HG02610 (cell line): ENCODE measurements at regions not wholly inside any gene's neighbourhood (a gene's known extent, or its start where the extent isn't known, plus 50 kb on each side); places are given as distances from the start of the nearest gene placed in this dataset.
"Not testable (repeated sequence)": the region's sequence is repeated elsewhere in the genome, so short reads cannot be mapped to it uniquely, and the experiment has no call there.

Experiments used
- ATAC-seq: cut with Tn5 transposase; IDR thresholded peaks from one replicate; pipeline ENCODE4 v1.9.1; 2021; ENCODE audit warnings: mild to moderate bottlenecking, moderate library complexity; ENCODE audit not compliant: unreplicated experiment

DNA sequence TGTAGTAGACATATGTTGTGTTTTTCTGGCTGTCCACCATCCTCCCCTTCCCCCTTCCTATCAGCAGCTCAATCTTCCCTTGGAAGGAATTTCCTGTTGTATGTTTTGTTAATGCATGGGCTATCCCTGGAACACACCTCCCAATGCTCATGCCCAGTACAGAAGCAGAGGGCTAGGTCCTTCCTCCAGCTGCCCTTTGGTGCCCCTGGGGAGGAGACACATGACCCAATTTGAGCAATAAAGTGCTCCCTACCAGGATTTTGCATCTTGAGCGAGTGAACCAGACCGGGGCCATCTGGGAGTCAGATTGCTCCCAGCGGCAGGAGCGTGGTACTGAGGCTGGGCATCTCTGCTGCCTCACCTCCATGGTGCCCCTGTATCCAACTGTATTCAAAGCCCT, 141.5 kb upstream of the MED13 start:
- ATAC-seq: no peak

- ATAC-seq: not testable (repeated sequence)
These were observed 132.1 kb upstream of the MED13 start for GRCh38 chr17:62197156-62197555.

DNA sequence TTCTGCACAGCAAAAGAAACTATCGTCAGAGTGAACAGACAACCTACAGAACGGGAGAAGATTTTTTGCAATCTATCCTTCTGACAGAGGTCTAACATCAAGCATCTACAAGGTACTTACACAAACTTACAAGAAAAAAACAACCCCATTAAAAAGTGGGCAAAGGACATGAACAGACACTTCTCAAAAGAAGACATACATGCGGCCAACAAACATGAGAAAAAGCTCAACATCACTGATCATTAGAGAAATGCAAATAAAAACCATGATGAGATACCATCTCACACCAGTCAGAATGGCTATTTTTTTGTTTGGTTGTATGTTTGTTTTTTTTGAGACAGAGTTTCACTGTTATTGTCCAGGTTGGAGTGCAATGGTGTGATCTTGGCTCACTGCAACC, 131.5 kb upstream of the MED13 start:
- not testable (repeated sequence) for ATAC-seq

DNA sequence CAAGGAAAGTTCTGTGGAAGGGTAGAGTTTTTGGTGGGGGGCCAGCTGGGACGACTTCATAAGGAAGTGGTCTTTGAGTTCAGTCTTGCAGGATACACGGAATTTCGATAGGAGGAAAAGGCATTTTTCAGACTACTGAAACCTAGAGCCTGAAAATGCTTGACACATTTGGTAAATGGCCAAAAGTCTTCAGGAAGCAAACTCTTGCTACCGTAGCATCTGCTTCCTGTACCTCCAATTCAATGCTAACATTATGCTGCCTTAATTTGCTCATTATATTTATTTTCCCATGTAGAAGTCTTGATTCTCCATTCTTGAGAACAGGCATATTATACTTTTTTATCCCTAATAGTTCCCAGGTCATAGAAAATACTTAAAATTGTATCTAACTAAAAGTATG, 129.3 kb upstream of the MED13 start:
- ATAC-seq: no peak

GRCh38 chr17:62193249-62193648, 128.2 kb upstream of the MED13 start:
- no peak for ATAC-seq

DNA sequence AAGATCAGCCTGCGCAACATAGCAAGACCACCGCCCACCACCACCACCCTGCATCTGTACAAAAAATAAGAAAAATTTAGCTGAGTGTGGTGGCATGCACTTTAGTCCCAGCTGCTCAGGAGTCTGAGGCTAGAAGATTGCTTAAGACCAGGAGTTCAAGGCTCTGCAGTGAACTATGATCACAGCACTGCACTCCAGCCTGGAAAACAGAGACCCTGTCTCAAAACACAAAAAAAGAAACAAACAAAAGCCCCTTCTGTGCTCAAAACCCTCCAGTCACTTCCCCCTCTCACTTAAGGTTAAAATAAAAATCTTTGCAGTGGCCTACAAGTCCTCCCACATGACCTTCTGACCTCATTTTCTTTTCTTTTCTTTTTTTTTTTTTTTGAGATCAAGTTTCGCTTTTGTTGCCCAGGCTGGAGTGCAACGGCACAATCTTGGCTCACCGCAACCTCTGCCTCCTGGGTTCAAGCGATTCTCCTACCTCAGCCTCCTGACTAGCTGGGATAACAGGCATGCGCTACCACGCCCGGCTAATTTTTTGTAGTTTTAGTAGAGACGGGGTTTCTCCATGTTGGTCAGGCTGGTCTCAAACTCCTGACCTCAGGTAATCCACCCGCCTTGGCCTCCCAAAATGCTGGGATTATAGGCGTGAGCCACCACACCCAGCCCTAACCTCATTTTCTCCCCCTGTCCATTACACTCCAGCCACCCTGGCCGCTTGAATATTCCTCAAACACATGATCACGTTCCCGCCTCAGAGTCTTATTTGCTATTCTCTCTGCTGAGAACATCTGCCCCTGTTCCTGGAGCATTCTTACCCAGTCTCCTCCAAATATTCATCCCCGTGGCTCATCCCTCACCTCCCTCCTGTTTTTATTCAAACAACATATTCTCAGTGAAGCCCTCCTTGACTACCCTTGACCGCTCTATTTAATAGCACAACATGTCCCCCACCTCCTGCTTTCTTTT, 126.6 kb upstream of the MED13 start:
- ATAC-seq: no peak

- no peak for ATAC-seq
These were observed 124.3 kb upstream of the MED13 start for GRCh38 chr17:62189377-62189776.

DNA sequence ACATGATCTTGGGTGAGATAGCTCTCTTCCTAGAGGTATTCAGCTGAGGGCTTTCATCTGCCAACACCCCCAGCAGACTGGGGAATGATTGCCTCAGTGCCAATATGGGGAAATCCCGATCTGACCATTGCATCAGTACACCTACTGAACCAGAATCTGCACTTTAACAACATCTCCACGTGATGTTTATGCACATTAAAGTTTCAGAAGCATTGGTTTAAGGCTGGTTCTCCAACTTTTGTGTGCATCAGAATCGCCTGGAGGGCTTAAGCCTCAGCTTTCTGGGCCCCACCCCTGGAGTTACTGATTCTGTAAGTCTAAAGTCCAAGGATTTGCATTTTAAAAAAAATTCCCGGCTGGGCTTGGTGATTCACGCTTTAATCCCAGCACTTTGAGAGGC, 123.6 kb upstream of the MED13 start:
- ATAC-seq: no peak

DNA sequence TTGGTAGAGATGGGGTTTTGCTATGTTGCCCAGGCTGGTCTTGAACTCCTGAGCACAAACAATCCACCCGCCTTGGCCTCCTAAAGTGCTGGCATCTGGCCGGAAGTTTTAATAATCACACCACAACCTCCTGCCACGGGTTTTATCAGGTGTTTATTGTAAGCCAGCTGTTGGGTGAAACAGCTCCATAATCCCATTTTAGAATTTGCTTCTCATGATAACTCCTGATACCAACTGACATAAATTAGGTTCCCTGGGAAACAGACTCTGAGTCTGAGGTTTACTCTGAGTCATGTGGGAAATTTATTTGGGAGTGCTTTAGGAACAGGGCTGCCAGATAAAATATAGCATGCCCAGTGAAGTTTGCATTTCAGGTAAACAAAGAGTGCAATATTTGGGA, 122.6 kb upstream of the MED13 start:
- no peak for ATAC-seq

DNA sequence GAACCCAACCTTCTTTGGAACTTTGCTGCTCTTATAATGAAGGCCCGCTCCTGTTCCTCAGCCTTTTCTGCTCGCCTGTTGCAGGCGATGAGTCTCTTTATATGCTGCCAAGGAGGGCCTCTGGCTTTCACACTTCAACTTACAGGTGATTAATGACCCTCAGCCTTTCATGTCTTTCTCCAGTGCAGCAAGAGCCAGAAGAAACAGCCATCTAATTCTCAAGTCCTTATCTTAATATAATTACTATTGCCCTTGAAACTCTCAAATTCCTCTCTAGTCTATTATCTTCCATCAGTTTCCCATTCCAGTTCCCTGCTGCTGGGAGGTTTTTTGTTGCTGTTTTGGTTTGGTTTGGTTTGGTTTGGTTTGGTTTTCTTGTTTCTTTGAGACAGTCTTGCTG, 121.8 kb upstream of the MED13 start:
- no peak for ATAC-seq

DNA sequence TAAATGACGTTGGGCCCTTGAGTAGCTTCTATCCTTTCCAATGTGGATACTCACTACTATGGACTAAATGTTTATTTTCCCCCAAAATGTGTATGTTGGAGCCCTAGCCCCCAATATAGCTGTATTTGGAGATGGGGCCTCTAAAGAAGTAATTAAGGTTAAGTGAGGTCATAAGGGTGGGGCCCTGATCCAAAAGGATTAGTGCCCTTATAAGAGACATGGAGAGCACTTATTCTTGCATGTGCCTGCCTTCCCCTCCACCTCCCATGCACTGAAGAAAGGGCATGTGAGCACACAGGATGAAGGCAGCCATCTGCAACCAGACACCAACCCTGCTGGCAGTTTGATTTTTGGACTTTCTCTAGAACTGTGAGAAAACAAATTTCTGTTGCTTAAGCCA, 115.7 kb upstream of the MED13 start:
- ATAC-seq: no peak

DNA sequence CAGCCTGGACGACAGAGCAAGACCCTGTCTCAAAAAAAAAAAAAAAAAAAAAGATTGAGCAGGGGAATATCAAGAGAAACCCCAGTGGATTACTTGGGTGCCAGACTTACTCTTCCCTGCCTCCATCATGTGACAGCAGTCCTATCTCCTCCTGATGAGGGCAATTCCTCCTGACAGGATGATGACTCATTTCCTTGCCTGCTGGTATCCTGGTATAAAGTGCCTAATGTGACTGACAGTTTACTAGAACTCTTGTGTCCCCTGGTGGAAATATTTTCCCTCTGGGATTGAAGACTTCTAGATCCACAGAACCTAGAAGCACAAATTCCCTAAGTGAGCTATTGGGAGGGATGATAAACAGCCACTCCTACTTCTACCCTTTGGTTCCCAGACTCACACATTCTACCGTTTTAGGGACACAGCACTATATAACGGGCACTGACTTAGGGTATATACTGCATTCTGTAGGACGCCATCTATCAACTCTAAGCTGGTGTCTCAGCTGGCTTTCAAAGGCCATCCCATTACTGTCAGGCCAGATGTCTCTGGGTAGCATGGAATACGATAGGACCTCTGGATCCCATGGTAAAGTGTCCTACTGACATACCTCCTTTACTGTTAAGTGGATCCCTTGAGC, 114.6 kb upstream of the MED13 start:
- no peak for ATAC-seq

GRCh38 chr17:62178579-62178978, 113.5 kb upstream of the MED13 start:
- no peak for ATAC-seq

- no peak for ATAC-seq
These were observed 107.6 kb upstream of the MED13 start for GRCh38 chr17:62172492-62173291.

DNA sequence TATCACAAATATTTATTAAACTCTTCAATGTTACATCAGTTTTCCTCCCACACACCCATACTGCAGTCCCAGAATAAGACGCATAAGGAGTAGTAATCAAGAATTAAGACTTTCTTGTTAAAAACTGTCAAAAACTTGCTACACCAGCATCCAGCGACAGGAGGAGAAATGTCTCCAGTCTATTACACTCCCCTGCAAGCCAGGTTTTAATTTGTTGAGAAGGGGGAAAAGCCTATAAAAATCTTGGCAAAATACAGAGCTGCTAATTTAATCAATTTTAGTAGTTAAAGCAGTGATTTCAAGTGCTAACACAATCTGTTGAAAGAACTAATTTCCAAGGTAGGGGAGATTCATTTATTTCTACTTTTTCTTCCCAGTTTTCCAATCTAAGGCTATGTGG, 102.0 kb upstream of the MED13 start:
- ATAC-seq: no peak

DNA sequence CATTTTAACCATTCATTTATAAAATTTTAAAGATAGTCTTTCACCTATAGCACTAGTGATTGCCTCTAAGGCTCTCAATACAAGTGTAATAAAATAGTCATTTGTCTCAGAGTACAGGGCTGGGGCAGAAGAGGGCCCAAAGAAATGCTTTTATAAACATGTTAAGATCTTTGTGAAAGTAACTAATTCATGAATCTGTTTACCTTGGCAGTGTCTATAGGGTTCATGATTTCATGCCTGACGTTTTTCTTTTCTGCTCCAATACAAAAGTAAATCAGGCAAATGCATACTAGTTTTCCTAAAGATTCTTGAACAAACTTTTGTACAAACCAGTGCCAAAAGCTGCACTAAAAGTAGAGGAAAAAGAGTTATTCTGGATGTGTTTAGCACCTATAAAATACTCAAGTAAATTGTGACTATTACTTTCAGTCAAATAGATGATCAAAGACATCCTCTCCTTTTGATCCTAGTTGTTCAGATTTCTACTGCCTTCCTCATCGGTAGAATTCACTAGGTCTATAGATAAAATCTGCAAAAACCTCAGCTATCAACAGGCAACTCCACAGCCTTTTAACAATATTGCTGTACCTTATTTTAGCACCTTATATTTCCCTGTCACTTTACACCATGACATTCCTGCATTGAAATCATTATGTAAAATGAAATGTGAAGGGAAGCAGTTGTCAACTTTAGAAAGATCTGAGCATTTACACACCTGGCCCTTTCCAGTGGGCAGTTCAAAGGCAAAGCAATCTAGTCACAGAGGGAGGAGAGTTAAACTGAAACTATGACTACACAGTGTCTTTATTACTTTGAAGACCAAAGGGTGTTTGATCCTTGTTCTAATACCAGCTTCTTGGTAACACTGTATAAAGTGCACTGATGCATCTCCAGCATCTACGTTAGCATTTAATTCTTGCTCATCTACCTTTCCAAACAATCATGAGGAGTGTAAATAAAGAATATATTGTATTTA, 100.0 kb upstream of the MED13 start:
- ATAC-seq: peak; percentile 89

GRCh38 chr17:62163847-62164246, 98.8 kb upstream of the MED13 start:
- ATAC-seq: no peak

GRCh38 chr17:62162898-62163297, 97.8 kb upstream of the MED13 start:
- ATAC-seq: no peak

GRCh38 chr17:62161405-62162148, 96.5 kb upstream of the MED13 start:
- ATAC-seq: no peak

DNA sequence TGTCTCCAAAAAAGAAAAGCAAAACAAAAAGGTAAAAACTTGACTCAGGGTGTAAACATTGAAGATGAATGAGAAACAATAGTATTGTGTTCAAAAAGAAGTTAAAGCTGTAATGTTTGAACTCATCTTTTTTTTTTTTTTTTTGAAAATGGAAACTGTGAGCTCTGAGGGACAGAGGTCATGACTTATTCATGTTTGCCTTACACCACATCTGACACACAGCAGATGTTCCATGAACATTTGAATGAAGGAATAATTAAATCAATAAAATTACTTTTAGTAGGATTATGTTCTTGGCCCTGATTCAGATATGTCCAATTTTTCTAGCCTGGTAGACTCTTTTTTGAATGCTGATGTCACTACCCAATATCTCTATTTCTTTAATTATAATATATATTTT, 95.7 kb upstream of the MED13 start:
- ATAC-seq: no peak
